ENCODE measurements at regions not wholly inside any gene's neighbourhood (a gene's known extent, or its start where the extent isn't known, plus 50 kb on each side); places are given as distances from the start of the nearest gene placed in this dataset.

DNA sequence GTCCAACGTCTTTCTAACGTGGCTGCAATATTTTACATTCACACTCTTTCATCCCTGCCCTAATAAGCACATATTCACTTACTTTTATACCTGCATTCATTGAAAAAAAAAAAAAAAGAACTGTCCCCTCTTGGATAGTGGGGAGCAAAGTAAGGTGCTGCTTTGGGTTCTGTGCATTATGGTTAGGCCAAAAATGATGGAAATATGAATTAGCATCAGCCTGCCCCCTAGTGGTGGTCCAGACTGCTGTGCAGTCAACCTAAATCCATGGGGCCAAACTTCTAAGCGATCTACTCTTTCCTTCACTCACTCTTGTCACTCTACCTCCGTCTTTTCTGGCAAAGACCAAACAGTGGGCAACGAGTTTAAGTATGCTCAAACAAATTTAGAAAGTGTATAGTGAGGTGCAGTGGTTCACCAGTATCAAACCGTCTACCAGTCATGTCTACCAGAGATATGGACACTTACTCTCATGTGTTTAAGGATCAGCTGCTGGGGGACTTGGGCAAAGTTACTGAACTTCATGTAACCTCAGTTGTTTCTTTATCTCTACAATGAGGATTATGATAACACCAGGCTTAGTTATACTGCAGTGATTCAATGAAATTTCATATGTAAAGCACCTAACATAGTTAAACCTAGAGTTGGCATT, 61.5 kb upstream of the GRM7 start:
- DNase-seq (ENCODE audit: low spot score in 2 of 2) (peak in 1 of 2 donors; percentile 2), ATAC-seq (no peak)
- H3K4me1 Mint-ChIP-seq = no peaks in the 10 kb centered on the region
- no peak overlapping the region for H3K27ac Mint-ChIP-seq
- no peak overlapping the region for H3K4me3 Mint-ChIP-seq
- H3K9me3 Mint-ChIP-seq = peaks cover 10% of the 10 kb centered on the region
- no peaks in the 10 kb centered on the region for H3K36me3 Mint-ChIP-seq

DNA sequence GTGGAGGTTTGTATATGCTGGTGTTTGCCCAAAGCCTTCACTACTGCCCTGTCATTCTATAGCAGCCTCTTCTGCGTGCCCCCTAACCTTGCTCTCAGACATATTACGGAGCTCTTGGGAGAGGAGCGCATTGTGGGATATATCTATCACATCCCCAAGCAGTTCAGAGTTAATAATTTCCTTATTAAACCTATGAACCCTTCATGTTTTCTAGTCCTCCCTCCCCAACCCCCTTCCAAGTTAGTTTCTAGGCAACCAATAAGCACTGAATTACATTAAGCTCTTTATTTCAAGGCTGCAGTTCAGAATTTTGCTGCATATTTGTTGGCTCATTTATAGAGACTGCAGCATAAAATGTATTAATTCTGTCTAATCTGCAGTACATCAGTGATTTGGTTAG, 57.3 kb upstream of the GRM7 start:
- DNase-seq (ENCODE audit: low spot score in 2 of 2) (no peak), ATAC-seq (no peak)
- Mint-ChIP-seq H3K27ac (no peak overlapping the region), H3K4me1 (no peaks in the 10 kb centered on the region), H3K36me3 (no peaks in the 10 kb centered on the region), H3K9me3 (peaks cover 3% of the 10 kb centered on the region), H3K4me3 (no peak overlapping the region)

GRCh38 chr3:6805236-6805635, 55.7 kb upstream of the GRM7 start:
- no peak overlapping the region for H3K4me3 Mint-ChIP-seq
- H3K27ac Mint-ChIP-seq = no peak overlapping the region
- peaks cover 3% of the 10 kb centered on the region for H3K9me3 Mint-ChIP-seq
- no peaks in the 10 kb centered on the region for H3K36me3 Mint-ChIP-seq
- no peak for ATAC-seq
- no peaks in the 10 kb centered on the region for H3K4me1 Mint-ChIP-seq
- DNase-seq (ENCODE audit: low spot score in 2 of 2) = no peak

- DNase-seq (ENCODE audit: low spot score in 2 of 2) (no peak), ATAC-seq (no peak)
- no peaks in the 10 kb centered on the region for H3K4me1 Mint-ChIP-seq
- no peaks in the 10 kb centered on the region for H3K36me3 Mint-ChIP-seq
- H3K4me3 Mint-ChIP-seq = no peak overlapping the region
- no peak overlapping the region for H3K27ac Mint-ChIP-seq
- peaks cover 7% of the 10 kb centered on the region for H3K9me3 Mint-ChIP-seq
These were observed 53.9 kb upstream of the GRM7 start for GRCh38 chr3:6806991-6807390.

DNA sequence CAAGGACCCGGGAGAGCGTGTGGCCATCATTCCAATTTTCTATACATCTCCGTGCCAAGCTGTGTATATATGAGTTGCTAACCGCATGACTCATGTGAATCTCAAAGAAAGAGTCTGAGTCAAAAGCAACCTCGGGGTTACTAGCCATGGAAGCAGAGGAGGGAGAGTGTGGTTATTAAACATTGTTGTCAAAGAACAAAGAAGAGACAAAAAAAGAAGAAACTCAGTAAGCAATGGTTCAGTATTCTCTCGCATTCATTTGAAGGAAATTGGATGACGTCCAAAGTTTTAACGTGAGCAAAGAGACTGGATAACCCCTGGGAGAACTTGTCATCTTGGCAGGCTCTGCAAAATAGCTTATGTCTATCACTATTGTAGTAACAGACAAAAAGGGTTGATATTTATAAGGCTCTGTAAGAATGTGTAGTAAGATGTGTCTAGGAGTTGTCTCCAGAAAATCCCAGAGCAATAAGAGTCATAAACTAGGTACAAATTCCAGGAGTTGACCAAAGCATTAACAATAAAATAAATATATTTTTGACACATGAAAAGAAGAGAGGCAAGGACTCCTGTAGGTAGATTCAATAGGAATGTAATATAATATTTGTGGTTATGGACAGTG, 52.8 kb upstream of the GRM7 start:
- H3K36me3 Mint-ChIP-seq = no peaks in the 10 kb centered on the region
- DNase-seq (ENCODE audit: low spot score in 2 of 2) (no peak), ATAC-seq (no peak)
- H3K27ac Mint-ChIP-seq = no peak overlapping the region
- no peak overlapping the region for H3K4me3 Mint-ChIP-seq
- no peaks in the 10 kb centered on the region for H3K4me1 Mint-ChIP-seq
- peaks cover 7% of the 10 kb centered on the region for H3K9me3 Mint-ChIP-seq

- H3K4me1 Mint-ChIP-seq = no peaks in the 10 kb centered on the region
- ATAC-seq = no peak
- DNase-seq (ENCODE audit: low spot score in 2 of 2) = no peak
These were observed 51.6 kb upstream of the GRM7 start for GRCh38 chr3:6809349-6809748.

More at GRCh38 chr3:6809349-6809748, 51.6 kb upstream of the GRM7 start:
- no peaks in the 10 kb centered on the region for H3K36me3 Mint-ChIP-seq
- H3K4me3 Mint-ChIP-seq = no peak overlapping the region
- peaks cover 7% of the 10 kb centered on the region for H3K9me3 Mint-ChIP-seq
- no peak overlapping the region for H3K27ac Mint-ChIP-seq
